IMR-90 (cell line): ENCODE measurements at regions not wholly inside any gene's neighbourhood (a gene's known extent, or its start where the extent isn't known, plus 50 kb on each side); places are given as distances from the start of the nearest gene placed in this dataset.

Experiments used
- ATAC-seq: fragments of 200-7000 bp; cut with Tn5 transposase; 2 replicates; pipeline ENCODE4 v1.9.1; 2020; ENCODE audit warnings: low read depth, mild to moderate bottlenecking, moderate library complexity
- BruUV-seq: library from RNA; stranded (reverse); fragments of 400-500 nt; replicated peaks from 2 replicates; lab custom pipeline; 2021; lab: Mats Ljungman, UMichigan
- CTCF ChIA-PET: fragments of 300-600 bp; formaldehyde crosslinking; extraction: SDS; loops from one replicate; lab custom pipeline; 2021; ENCODE audit warnings: antibody characterized with exemption; lab: Yijun Ruan, JAX
- POLR2A ChIA-PET: fragments of 300-600 bp; sonication (Branson Sonifier 250); formaldehyde crosslinking; loops from one replicate; lab custom pipeline; 2022; ENCODE audit warnings: antibody characterized with exemption; ENCODE audit not compliant: unreplicated experiment; lab: Charles Lee
- DNase-seq: peaks from one replicate; pipeline ENCODE4 v3.0.0; 2013
- H2AFZ ChIP-seq: replicated peaks from 2 replicates; pipeline ENCODE3; 2013; ENCODE audit warnings: low read length, mild to moderate bottlenecking; ENCODE audit not compliant: poor library complexity
- H2AK5ac ChIP-seq: 2 replicates; pipeline ENCODE4 v1.6.1; 2013; ENCODE audit warnings: low read depth, low read length, inconsistent platforms
- H2AK9ac ChIP-seq: replicated peaks from 2 replicates; pipeline ENCODE3; 2013; ENCODE audit warnings: mild to moderate bottlenecking, low read depth, low read length, moderate library complexity; ENCODE audit not compliant: poor library complexity
- H2BK120ac ChIP-seq: 2 replicates; pipeline ENCODE4 v1.6.1; 2013; ENCODE audit warnings: low read depth, low read length, inconsistent platforms
- H2BK15ac ChIP-seq: 3 replicates; pipeline ENCODE4 v1.6.1; 2013; ENCODE audit warnings: low read depth, low read length, inconsistent platforms
- H2BK20ac ChIP-seq: 2 replicates; pipeline ENCODE4 v1.6.1; 2013; ENCODE audit warnings: low read depth, mild to moderate bottlenecking, inconsistent platforms, low read length, moderate library complexity
- H2BK5ac ChIP-seq: 2 replicates; pipeline ENCODE4 v1.6.1; 2013; ENCODE audit warnings: mild to moderate bottlenecking, low read depth, low read length, inconsistent platforms; ENCODE audit not compliant: poor library complexity, severe bottlenecking
- H3K14ac ChIP-seq: replicated peaks from 2 replicates; pipeline ENCODE4 v1.6.1; 2013; ENCODE audit warnings: low read depth, low read length, inconsistent platforms
- H3K18ac ChIP-seq: 2 replicates; pipeline ENCODE4 v1.6.1; 2013; ENCODE audit warnings: low read depth, low read length, control low read depth
- H3K23ac ChIP-seq: 2 replicates; pipeline ENCODE4 v1.6.1; 2013; ENCODE audit warnings: low read depth, low read length, inconsistent platforms
- H3K27ac ChIP-seq: 2 replicates; pipeline ENCODE4 v1.5.1; 2013; ENCODE audit warnings: mild to moderate bottlenecking, control low read depth, low read length; ENCODE audit not compliant: insufficient read depth
- H3K27me3 ChIP-seq: 2 replicates; pipeline ENCODE4 v1.6.1; 2013; ENCODE audit warnings: low read length; ENCODE audit not compliant: control insufficient read depth, insufficient read depth
- H3K36me3 ChIP-seq: 2 replicates; pipeline ENCODE4 v1.6.1; 2013; ENCODE audit warnings: low read length, mixed read lengths; ENCODE audit not compliant: control insufficient read depth, insufficient read depth
- H3K4ac ChIP-seq: 2 replicates; pipeline ENCODE4 v1.6.1; 2013; ENCODE audit warnings: low read depth, low read length, inconsistent platforms
- H3K4me1 ChIP-seq: 2 replicates; pipeline ENCODE4 v1.6.1; 2013; ENCODE audit warnings: low read length, mixed read lengths; ENCODE audit not compliant: control insufficient read depth, insufficient read depth
- H3K4me2 ChIP-seq: 2 replicates; pipeline ENCODE4 v1.6.1; 2013; ENCODE audit warnings: low read depth, mild to moderate bottlenecking, control low read depth, low read length, moderate library complexity
- H3K4me3 ChIP-seq: 2 replicates; pipeline ENCODE4 v1.5.1; 2013; ENCODE audit warnings: low read depth, mild to moderate bottlenecking, control low read depth, low read length, moderate library complexity; ENCODE audit not compliant: insufficient read depth
- H3K56ac ChIP-seq: 2 replicates; pipeline ENCODE4 v1.6.1; 2013; ENCODE audit warnings: low read length, inconsistent platforms; ENCODE audit not compliant: insufficient read depth; ENCODE audit errors: extremely low read depth
- H3K79me1 ChIP-seq, 2 experiments: 2 replicates each; pipeline ENCODE4 v1.6.1; 2013; ENCODE audit warnings: low read length in 2 of 2, inconsistent platforms in 1 of 2, low read depth in 1 of 2
- H3K9ac ChIP-seq: 2 replicates; pipeline ENCODE4 v1.6.1; 2013; ENCODE audit warnings: low read depth, low read length, control low read depth
- H3K9me1 ChIP-seq: 2 replicates; pipeline ENCODE4 v1.6.1; 2013; ENCODE audit warnings: low read length, inconsistent platforms; ENCODE audit not compliant: insufficient read depth
- H3K9me3 ChIP-seq: 2 replicates; pipeline ENCODE4 v1.6.1; 2013; ENCODE audit warnings: low read length; ENCODE audit not compliant: control insufficient read depth, insufficient read depth
- H4K20me1 ChIP-seq: 2 replicates; pipeline ENCODE4 v1.6.1; 2013; ENCODE audit warnings: low read length, inconsistent platforms; ENCODE audit not compliant: insufficient read depth
- H4K5ac ChIP-seq: 2 replicates; pipeline ENCODE4 v1.6.1; 2013; ENCODE audit warnings: mild to moderate bottlenecking, low read depth, low read length, control low read depth
- H4K8ac ChIP-seq, 2 experiments: 2 replicates each; pipeline ENCODE4 v1.6.1; 2013; ENCODE audit warnings: low read depth in 2 of 2, low read length in 2 of 2, control low read depth in 1 of 2, inconsistent platforms in 1 of 2
- H4K91ac ChIP-seq: 2 replicates; pipeline ENCODE4 v1.6.1; 2013; ENCODE audit warnings: low read depth, low read length, inconsistent platforms; ENCODE audit not compliant: insufficient read depth
- BHLHE40 ChIP-seq: fragments of 150-350 bp; IDR thresholded peaks from 2 replicates; pipeline ENCODE4 v1.6.1; 2016; ENCODE audit warnings: mild to moderate bottlenecking, low read depth, low read length
- CEBPB ChIP-seq: IDR thresholded peaks from 2 replicates; pipeline ENCODE4 v1.6.1; 2012; ENCODE audit warnings: low read depth, low read length, improper control_type of control experiment
- CHD1 ChIP-seq: IDR thresholded peaks from 2 replicates; pipeline ENCODE4 v1.6.1; 2012; ENCODE audit warnings: low read depth, low read length, improper control_type of control experiment
- ELK1 ChIP-seq: fragments of 150-350 bp; IDR thresholded peaks from 2 replicates; pipeline ENCODE4 v1.6.1; 2016; ENCODE audit warnings: low read depth, mild to moderate bottlenecking, low read length, moderate library complexity, borderline replicate concordance
- MAZ ChIP-seq: IDR thresholded peaks from 2 replicates; pipeline ENCODE4 v1.6.1; 2012; ENCODE audit warnings: low read depth, mild to moderate bottlenecking, low read length, improper control_type of control experiment, moderate library complexity, borderline replicate concordance
- NFE2L2 ChIP-seq: fragments of 150-350 bp; IDR thresholded peaks from 2 replicates; pipeline ENCODE4 v1.6.1; 2016; ENCODE audit warnings: low read depth, mild to moderate bottlenecking, low read length
- POLR2A ChIP-seq: IDR thresholded peaks from 2 replicates; pipeline ENCODE4 v1.6.1; 2012; ENCODE audit warnings: mild to moderate bottlenecking, low read depth, low read length
- RCOR1 ChIP-seq: IDR thresholded peaks from 2 replicates; pipeline ENCODE4 v1.6.1; 2012; ENCODE audit warnings: mild to moderate bottlenecking, low read length, improper control_type of control experiment; ENCODE audit not compliant: insufficient replicate concordance
- RFX5 ChIP-seq: IDR thresholded peaks from 2 replicates; pipeline ENCODE4 v1.8.0; 2012; ENCODE audit warnings: low read depth, mild to moderate bottlenecking, low read length, moderate library complexity
- WGBS, 2 experiments: methylation state at CpG; one replicate each; pipeline versions ENCODE4 v1.1.5 to v1.1.7; 2013; ENCODE audit warnings: missing lambda C conversion rate in 2 of 2; ENCODE audit not compliant: insufficient read length in 1 of 2; ENCODE audit errors: extremely low coverage in 2 of 2; 5-methylcytosine and 5-hydroxymethylcytosine counted together
- dilution Hi-C: fragments of 300-500 bp; cut with HindIII; formaldehyde crosslinking; loops from one replicate; pipeline ENCODE4 v1.14.3; 2018; ENCODE audit warnings: low sequenced_read_pairs; ENCODE audit not compliant: unreplicated experiment
- in situ Hi-C: fragments of 300-500 bp; cut with MboI; formaldehyde crosslinking; loops from 3 replicates; pipeline ENCODE4 v1.14.3; 2019; ENCODE audit warnings: low sequenced_read_pairs, inconsistent platforms, mixed read lengths
- intact Hi-C: fragments of 100-400 bp; cut with micrococcal nuclease; formaldehyde crosslinking; loops from 2 replicates; pipeline ENCODE4 v1.10.0; 2022
- TF ChIP-seq, protein P1 (sequence below): fragments of 150-350 bp; IDR thresholded peaks from 2 replicates; pipeline ENCODE4 v1.6.1; 2017; ENCODE audit warnings: mild to moderate bottlenecking, antibody characterized with exemption, low read length, low read depth
- TF ChIP-seq, protein P2 (sequence below): conservative IDR thresholded peaks from 2 replicates; pipeline ENCODE4 v1.5.1; 2012; ENCODE audit warnings: mild to moderate bottlenecking, low read depth, low read length, improper control_type of control experiment

DNA sequence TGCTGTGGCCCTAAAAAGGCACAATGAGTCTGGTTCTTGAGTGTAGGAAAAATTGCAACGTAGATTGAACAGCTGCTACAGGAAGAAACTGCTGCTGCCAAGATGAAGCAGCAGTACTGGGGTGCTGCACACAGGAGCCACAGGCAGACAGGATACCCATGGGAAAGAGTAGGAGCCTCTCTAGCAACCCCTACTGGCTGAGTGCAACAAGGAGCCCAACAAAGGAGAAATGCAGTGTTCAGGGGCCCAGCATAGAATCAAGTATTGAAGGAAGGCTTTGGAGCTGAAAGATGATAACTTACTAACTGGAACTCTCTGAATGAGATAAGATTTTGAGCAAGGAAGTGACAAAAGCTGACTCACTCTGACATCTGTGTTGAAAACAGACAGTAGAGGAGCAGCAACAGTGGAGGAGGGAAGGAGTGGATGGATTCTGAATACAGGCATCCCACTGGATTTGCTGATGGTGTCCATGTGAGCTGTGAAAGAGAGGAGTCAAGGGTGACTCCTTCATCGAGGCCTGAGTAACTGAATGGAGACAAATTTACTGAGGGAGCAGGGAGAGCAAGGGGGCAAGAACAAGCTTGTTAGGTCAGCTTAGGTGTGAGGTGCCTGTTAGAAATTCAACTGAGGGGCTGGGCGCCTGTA is 534.7 kb upstream of the JARID2 start (continued):
- TF ChIP-seq RFX5 (no peak), MAZ (peak; percentile 16; the same call in 1 of the 2 replicates)

DNA sequence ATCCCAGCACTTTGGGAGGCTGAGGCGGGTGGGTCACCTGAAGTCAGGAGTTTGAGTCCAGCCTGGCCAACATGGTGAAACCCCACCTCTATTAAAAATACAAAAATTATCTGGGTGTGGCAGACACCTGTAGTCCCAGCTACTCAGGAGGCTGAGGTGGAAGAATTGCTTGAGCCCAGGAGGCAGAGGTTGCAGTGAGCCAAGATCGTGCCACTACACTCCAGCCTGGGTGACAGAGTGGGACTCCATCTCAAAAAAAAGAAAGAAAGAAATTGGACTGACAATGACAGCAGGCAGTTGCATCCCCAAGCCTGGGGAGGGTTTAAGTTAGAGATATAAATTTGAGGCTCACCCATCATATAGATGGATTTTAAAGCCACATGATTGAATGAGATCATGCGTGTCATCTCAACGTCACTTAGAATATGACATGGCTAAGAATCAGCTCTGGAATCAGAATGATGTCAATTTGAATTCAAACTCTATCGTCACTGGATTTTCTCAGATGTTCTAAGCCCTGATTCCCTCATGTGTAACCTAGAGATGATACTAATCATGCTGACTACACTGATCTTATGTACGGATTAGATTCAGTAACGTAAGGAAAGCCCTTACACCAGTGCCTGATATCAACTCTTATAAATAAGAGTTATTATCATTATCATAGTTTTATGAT is 534.0 kb upstream of the JARID2 start:
- H3K18ac ChIP-seq = peak overlapping the region; percentile 67; the same call in 1 of the 2 replicates
- CTCF ChIA-PET = interaction anchor here (0.5 to 1.7 kb wide), 8 partner anchors 9 to 803 kb away, joined by 3 to 8 read pairs (median 3); no protein-coding TSS in a partner anchor
- BruUV-seq = no TSS peak
- H3K9ac ChIP-seq = no peak overlapping the region
- 100% methylated on average over 2 of the region's 7 CpGs; no CpG with 5 or more reads in 1 of the 2 experiments for WGBS, 2 experiments
- H3K4me1 ChIP-seq = peaks cover 18% of the 10 kb centered on the region
- peak overlapping the region; percentile 45 for H2AK9ac ChIP-seq
- peak overlapping the region; percentile 87 for H2BK5ac ChIP-seq
- peak overlapping the region; percentile 89 for H3K4ac ChIP-seq
- H2AFZ ChIP-seq = no peak overlapping the region
- H2BK15ac ChIP-seq = peak overlapping the region; percentile 90
- no peak overlapping the region for H3K56ac ChIP-seq
- peak overlapping the region; percentile 86 for H4K5ac ChIP-seq
- dilution Hi-C loops = no loop called here
- H3K4me2 ChIP-seq = no peak overlapping the region
- H3K14ac ChIP-seq = no peak overlapping the region
- peaks cover 19% of the 10 kb centered on the region for H3K9me1 ChIP-seq
- DNase-seq (no peak), ATAC-seq (no peak)
- peak overlapping the region; percentile 54 for H2AK5ac ChIP-seq
- H3K36me3 ChIP-seq = no peaks in the 10 kb centered on the region
- intact Hi-C loops = loop anchor here (1.0 to 2.0 kb wide), 3 partner anchors 501 to 779 kb away; no protein-coding TSS in a partner anchor
- H3K27ac ChIP-seq = peak overlapping the region; percentile 69
- no peak overlapping the region for H3K4me3 ChIP-seq
- in situ Hi-C loops = no loop called here
- H3K79me1 ChIP-seq = no peaks in the 10 kb centered on the region; a peak in 1 of 4 replicates
- POLR2A ChIA-PET = no interaction called here
- peak overlapping the region; percentile 89; the same call in 1 of the 2 replicates for H2BK120ac ChIP-seq
- no peaks in the 10 kb centered on the region for H3K27me3 ChIP-seq
- H4K20me1 ChIP-seq = no peaks in the 10 kb centered on the region
- H3K23ac ChIP-seq = peak overlapping the region; percentile 67; the same call in 1 of the 2 replicates
- peak overlapping the region; percentile 13 to 90 for H4K8ac ChIP-seq
- H2BK20ac ChIP-seq = peak overlapping the region; percentile 93
- H3K9me3 ChIP-seq = no peaks in the 10 kb centered on the region
- H4K91ac ChIP-seq = peak overlapping the region; percentile 67
- TF ChIP-seq, protein P1, sequence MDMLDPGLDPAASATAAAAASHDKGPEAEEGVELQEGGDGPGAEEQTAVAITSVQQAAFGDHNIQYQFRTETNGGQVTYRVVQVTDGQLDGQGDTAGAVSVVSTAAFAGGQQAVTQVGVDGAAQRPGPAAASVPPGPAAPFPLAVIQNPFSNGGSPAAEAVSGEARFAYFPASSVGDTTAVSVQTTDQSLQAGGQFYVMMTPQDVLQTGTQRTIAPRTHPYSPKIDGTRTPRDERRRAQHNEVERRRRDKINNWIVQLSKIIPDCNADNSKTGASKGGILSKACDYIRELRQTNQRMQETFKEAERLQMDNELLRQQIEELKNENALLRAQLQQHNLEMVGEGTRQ = no peak
- TF ChIP-seq POLR2A (no peak), CHD1 (no peak), RCOR1 (no peak), MAZ (no peak), ELK1 (no peak), BHLHE40 (no peak), CEBPB (no peak), RFX5 (no peak), NFE2L2 (no peak)
- TF ChIP-seq, protein P2, sequence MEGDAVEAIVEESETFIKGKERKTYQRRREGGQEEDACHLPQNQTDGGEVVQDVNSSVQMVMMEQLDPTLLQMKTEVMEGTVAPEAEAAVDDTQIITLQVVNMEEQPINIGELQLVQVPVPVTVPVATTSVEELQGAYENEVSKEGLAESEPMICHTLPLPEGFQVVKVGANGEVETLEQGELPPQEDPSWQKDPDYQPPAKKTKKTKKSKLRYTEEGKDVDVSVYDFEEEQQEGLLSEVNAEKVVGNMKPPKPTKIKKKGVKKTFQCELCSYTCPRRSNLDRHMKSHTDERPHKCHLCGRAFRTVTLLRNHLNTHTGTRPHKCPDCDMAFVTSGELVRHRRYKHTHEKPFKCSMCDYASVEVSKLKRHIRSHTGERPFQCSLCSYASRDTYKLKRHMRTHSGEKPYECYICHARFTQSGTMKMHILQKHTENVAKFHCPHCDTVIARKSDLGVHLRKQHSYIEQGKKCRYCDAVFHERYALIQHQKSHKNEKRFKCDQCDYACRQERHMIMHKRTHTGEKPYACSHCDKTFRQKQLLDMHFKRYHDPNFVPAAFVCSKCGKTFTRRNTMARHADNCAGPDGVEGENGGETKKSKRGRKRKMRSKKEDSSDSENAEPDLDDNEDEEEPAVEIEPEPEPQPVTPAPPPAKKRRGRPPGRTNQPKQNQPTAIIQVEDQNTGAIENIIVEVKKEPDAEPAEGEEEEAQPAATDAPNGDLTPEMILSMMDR = no peak
